Retina (tissue), 1 donor: ENCODE measurements at regions not wholly inside any gene's neighbourhood (a gene's known extent, or its start where the extent isn't known, plus 50 kb on each side); places are given as distances from the start of the nearest gene placed in this dataset.
"Not testable (repeated sequence)": the region's sequence is repeated elsewhere in the genome, so short reads cannot be mapped to it uniquely, and the experiment has no call there.

ENCODE experiments used
- DNase-seq: peaks from one replicate; pipeline ENCODE4 v3.0.0-alpha.2; 2016

- no peak for DNase-seq
These were observed 103.7 kb upstream of the MNS1 start for GRCh38 chr15:56568466-56569167.

DNA sequence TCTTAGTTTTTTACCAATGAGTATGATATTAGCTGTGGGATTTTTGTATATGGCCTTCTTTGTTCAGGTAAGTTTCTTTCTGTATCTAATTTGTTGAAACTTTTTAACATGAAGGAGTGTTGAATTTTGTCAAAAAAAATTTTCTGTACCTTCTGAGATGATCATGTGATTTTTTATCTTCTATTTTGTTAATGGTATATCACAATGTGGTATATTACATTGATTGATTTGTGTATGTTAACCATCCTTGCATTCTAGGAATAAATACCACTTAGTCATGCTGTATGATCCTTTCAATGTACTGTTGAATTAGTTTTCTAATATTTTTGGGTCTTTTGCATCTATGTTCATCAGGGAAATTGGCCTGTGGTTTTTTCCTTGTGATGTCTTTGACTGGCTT is 92.5 kb upstream of the MNS1 start:
- no peak for DNase-seq

DNA sequence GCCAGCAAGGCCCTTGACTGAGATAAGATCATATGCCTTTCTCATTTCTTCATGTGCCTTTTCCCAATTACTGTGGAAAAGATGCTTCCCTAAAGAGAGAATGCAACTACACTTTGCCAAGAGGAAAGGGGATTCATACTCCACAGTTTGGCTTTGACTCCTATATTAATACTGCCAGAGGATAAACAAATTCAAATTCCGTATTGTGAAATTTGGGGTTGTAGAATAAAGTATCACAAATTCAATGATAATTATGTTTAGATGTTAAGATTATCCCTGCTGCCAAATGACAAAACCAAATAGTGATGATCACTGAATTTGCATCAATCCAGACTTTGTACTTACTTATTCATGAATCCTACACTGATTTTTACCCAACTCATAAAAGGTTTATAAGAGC is 88.5 kb upstream of the MNS1 start:
- DNase-seq = no peak

DNA sequence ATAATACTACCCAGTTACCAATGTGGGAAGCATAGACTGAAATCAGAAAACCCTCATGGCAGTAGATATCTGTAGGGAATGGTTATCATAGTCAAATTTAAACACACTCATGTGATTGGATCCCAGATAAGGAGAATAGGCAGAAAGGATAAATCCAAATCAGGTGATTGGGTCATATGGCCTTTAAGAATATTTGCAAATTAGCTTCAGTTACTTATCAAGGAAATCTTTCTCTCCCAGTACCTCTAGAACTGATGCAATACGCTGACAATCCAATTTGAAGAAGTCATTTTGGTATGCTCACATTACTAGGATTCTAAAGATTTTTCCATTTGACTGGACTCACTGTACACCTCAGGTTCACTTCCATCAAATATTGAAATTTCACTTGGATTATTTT is 87.7 kb upstream of the MNS1 start:
- DNase-seq = no peak

DNA sequence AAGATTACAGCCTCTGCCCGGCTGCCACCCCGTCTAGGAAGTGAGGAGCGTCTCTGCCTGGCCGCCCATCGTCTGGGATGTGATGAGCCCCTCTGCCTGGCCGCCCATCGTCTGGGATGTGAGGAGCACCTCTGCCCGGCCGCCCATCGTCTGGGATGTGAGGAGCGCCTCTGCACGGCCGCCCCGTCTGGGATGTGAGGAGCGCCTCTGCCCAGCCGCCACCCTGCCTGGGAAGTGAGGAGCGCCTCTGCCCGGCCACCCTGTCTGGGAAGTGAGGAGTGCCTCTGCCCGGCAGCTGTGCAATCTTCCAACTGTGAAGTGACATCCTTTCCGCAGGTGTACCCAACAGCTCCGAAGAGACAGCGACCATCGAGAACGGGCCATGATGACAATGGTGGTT is 75.6 kb upstream of the MNS1 start:
- DNase-seq = not testable (repeated sequence)

GRCh38 chr15:56540157-56540556 is 75.2 kb upstream of the MNS1 start:
- not testable (repeated sequence) for DNase-seq

- DNase-seq = no peak
These were observed 74.1 kb upstream of the MNS1 start for GRCh38 chr15:56538901-56539545.

DNA sequence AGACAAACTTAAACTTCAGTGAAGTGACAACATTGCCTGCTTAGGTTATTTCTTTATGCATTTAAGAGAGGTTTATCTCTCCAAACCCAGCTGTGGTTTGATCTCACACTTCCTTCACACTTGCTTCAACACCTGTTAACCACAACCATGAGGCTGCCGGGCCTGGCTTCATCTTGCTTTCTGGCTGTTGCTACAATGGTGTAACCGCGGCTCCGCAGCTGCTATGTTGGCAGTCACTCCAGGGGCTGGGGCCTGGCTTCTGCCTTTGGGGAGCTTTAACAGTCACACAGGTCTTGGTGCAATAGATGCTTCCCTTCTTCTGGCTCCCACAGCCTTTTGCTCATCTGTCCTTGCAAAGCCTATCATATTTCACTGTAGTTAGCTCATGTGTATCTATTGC is 72.9 kb upstream of the MNS1 start:
- DNase-seq = no peak

GRCh38 chr15:56534728-56535127 is 69.8 kb upstream of the MNS1 start:
- peak; percentile 17 for DNase-seq

DNA sequence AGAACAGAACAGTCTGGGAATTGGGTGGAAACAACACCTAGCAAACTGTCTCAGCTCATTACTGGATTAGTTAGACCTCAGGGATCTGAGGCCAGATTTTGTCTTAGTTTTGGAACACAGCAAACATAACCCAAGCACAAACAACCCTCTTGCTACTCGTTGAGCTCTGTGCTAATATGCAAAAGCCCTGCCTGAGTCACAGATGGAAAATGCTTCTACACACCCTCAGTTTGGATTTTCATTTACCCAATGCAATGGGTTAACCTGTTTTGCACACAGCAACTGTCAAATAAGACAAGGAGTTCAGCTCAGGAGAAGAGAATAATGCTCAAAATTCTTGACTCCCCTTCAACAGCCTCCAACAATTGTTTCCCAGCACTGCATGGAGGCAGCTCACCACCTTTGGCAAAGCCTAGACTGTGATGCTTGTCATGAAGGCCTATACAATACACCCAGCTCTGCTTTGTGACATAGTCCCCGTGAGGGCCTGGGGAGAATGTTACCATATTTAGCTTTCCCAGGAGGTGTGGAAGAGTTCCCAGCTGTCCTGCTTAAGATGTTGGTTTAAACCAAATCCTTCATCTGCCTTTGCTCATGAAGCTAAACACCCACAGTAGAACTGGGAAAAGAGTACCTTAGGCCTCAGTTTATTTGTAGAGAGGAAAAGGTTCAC is 68.9 kb upstream of the MNS1 start:
- peak; percentile 13 for DNase-seq

DNA sequence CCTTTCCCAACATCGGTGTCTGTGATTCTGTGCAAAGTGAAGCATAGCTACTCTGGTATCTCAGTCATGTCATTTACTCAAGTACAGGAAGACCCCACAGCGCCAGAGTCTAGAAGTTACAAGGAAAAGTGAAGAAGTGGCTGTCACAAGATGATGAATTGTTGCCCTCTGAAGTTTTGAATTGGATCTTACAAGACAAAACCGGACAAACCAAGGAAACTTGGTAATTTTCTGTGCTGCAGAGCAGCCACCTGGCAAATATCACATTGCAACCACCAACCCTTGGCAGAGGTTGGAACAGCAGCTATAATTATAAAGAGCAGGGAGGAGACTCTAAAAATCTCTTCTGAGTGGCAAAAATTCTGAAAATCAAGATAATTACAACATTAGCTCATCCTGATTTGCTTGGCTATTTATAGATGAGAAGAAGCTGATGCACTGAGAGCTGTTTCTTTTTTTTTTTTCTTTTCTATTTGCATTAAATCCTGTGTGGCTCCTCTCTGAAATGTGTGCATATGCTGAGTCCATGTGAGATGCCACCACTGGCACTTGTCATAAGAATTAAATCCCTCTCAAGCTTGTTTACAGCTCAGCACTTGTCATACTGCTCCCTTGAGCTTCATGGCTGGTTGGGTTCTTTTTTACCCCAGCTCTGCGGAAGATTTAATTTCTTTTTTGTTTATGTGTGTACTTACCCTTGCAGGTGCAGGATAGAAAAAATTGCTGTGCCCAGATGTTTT is 68.0 kb upstream of the MNS1 start:
- DNase-seq = peak; percentile 47

GRCh38 chr15:56530157-56530556 is 65.2 kb upstream of the MNS1 start:
- no peak for DNase-seq

GRCh38 chr15:56528136-56528535 is 63.2 kb upstream of the MNS1 start:
- no peak for DNase-seq

- DNase-seq = no peak
These were observed 60.0 kb upstream of the MNS1 start for GRCh38 chr15:56524915-56525314.

DNA sequence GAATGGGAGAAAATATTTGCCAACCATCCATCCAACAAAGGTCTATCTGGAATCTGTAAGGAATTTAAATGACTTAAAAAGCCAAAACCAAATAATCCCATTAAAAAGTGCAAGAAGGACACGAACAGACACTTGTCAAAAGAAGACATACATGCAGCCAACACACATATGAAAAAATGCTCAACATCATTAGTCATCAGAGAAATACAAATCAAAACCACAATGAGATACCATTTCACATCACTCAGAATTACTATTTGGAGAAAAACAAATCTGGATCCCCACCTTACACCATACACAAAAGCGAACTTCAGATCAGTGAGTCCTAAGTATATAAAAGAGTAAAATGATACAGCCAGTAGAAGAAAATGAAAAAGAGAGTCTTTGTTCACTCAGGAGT is 58.6 kb upstream of the MNS1 start:
- no peak for DNase-seq

DNA sequence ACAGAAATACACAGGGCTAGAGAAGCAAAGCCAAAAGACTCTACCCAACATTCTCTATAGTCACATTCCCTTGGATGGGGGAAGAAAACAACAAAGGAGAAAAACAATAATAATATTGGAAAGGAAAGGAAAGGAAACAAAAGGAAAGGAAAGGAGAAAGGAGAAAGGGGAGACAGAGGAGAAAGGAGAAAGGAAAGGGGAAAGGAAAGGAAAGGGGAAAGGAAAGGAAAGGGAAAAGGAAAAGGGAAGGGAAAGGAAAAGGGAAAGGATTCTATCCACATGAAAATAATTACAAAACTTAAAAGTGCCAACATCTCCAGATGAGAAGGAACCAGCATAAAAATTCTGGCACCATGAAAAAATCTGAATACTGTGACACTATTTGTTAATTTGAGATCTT is 54.1 kb upstream of the MNS1 start:
- DNase-seq = no peak
